GM10248 (cell line): ENCODE measurements at regions not wholly inside any gene's neighbourhood (a gene's known extent, or its start where the extent isn't known, plus 50 kb on each side); places are given as distances from the start of the nearest gene placed in this dataset.

Source experiments
- CTCF ChIA-PET: fragments of 300-600 bp; sonication (Branson Sonifier 250); formaldehyde crosslinking; extraction: SDS; loops from one replicate; lab custom pipeline; 2021; ENCODE audit warnings: antibody characterized with exemption; lab: Yijun Ruan, JAX
- POLR2A ChIA-PET: fragments of 350-650 bp; sonication (Branson Sonifier 250); formaldehyde crosslinking; extraction: SDS; loops from one replicate; lab custom pipeline; 2020; ENCODE audit warnings: antibody characterized with exemption; lab: Yijun Ruan, JAX
- DNase-seq: peaks from one replicate; pipeline ENCODE4 v3.0.0; 2012; ENCODE audit errors: extremely low spot score
- CTCF ChIP-seq: IDR thresholded peaks from 2 replicates; pipeline ENCODE4 v1.5.1; 2012; ENCODE audit warnings: mild to moderate bottlenecking, low read depth; ENCODE audit errors: extremely low read depth, missing control alignments, control extremely low read depth

- DNase-seq: no peak
- ChIA-PET POLR2A (no interaction called here), CTCF (interaction anchor here (0.7 to 2.1 kb wide), 6 partner anchors 10 to 213 kb away, joined by 3 to 7 read pairs (median 4); no protein-coding TSS in a partner anchor)
- no peak for TF ChIP-seq CTCF
Measured at GRCh38 chr2:42115588-42115987, 53.6 kb upstream of the EML4 start.

- ChIA-PET CTCF (interaction anchor here (0.8 to 2.1 kb wide), 6 partner anchors 9 to 29 kb away, joined by 3 to 7 read pairs (median 3); no protein-coding TSS in a partner anchor), POLR2A (no interaction called here)
- DNase-seq: no peak
- no peak for TF ChIP-seq CTCF
Measured at GRCh38 chr2:42116195-42117181, 52.7 kb upstream of the EML4 start.

GRCh38 chr2:42117182-42117579 is 52.0 kb upstream of the EML4 start:
- ChIA-PET CTCF (interaction anchor here (1.0 to 2.1 kb wide), 4 partner anchors 8 to 30 kb away, joined by 3 to 7 read pairs (median 4); no protein-coding TSS in a partner anchor), POLR2A (no interaction called here)
- no peak for TF ChIP-seq CTCF
- no peak for DNase-seq

- TF ChIP-seq CTCF: no peak
- DNase-seq: no peak
- ChIA-PET CTCF (interaction anchor here (0.7 to 2.2 kb wide), 6 partner anchors 11 to 48 kb away, joined by 3 to 6 read pairs (median 4); no protein-coding TSS in a partner anchor), POLR2A (interaction anchor here (0.7 kb wide), 1 partner anchor 31 kb away, joined by 3 read pairs; no protein-coding TSS in a partner anchor)
Measured at GRCh38 chr2:42117923-42118753, 51.0 kb upstream of the EML4 start.

- no peak for DNase-seq
- no peak for TF ChIP-seq CTCF
- POLR2A ChIA-PET: interaction anchor here (0.7 kb wide), 1 partner anchor 31 kb away, joined by 3 read pairs; no protein-coding TSS in a partner anchor
- CTCF ChIA-PET: interaction anchor here (1.0 to 2.2 kb wide), 4 partner anchors 13 to 48 kb away, joined by 3 to 6 read pairs (median 6); no protein-coding TSS in a partner anchor
Measured at GRCh38 chr2:42118754-42119569, 50.2 kb upstream of the EML4 start.
